ENCODE measurements at regions not wholly inside any gene's neighbourhood (a gene's known extent, or its start where the extent isn't known, plus 50 kb on each side); places are given as distances from the start of the nearest gene placed in this dataset.

- Histone ChIP-seq H3K9me2 (replicated peaks; ENCODE audit: low read depth, low read length) (no peaks in the 10 kb centered on the region), H3F3A (ENCODE audit: low read depth) (no peaks in the 10 kb centered on the region), H3K4me2 (ENCODE audit: low read depth, low read length, poor library complexity, severe bottlenecking) (no peak overlapping the region), H3K79me2 (ENCODE audit: insufficient read depth, low read length) (no peaks in the 10 kb centered on the region), H4K20me1 (ENCODE audit: insufficient read depth, low read length, poor library complexity, severe bottlenecking) (no peaks in the 10 kb centered on the region), H3K4me3 (ENCODE audit: low read length, poor library complexity, severe bottlenecking) (no peak overlapping the region), H2AFZ (ENCODE audit: low read length) (no peak overlapping the region), H3K36me3 (ENCODE audit: insufficient read depth, low read length) (no peaks in the 10 kb centered on the region), H3K9ac (ENCODE audit: low read depth, low read length, poor library complexity, severe bottlenecking) (no peak overlapping the region), H3K4me1 (ENCODE audit: insufficient read depth, low read length, poor library complexity, severe bottlenecking) (no peaks in the 10 kb centered on the region), H3K9me3 (ENCODE audit: insufficient read depth, low read depth, low read length) (peaks cover 8% of the 10 kb centered on the region; the same call in 1 of the 2 replicates), H3K27me3 (ENCODE audit: insufficient read depth, low read length, poor library complexity, severe bottlenecking) (no peaks in the 10 kb centered on the region)
- TF ChIP-seq EZH2phosphoT487 (IDR thresholded peaks at IDR 0.05; ENCODE audit: borderline replicate concordance), result no peak
- TF ChIP-seq, protein P1, sequence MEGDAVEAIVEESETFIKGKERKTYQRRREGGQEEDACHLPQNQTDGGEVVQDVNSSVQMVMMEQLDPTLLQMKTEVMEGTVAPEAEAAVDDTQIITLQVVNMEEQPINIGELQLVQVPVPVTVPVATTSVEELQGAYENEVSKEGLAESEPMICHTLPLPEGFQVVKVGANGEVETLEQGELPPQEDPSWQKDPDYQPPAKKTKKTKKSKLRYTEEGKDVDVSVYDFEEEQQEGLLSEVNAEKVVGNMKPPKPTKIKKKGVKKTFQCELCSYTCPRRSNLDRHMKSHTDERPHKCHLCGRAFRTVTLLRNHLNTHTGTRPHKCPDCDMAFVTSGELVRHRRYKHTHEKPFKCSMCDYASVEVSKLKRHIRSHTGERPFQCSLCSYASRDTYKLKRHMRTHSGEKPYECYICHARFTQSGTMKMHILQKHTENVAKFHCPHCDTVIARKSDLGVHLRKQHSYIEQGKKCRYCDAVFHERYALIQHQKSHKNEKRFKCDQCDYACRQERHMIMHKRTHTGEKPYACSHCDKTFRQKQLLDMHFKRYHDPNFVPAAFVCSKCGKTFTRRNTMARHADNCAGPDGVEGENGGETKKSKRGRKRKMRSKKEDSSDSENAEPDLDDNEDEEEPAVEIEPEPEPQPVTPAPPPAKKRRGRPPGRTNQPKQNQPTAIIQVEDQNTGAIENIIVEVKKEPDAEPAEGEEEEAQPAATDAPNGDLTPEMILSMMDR (conservative IDR thresholded peaks at IDR 0.05; ENCODE audit: low read length), result no peak
Observed at GRCh38 chr7:68411742-68412141, 1186.5 kb upstream of the AUTS2 start.

GRCh38 chr7:68414631-68415425 lies 1183.4 kb upstream of the AUTS2 start:
- H3K36me3 ChIP-seq (ENCODE audit: insufficient read depth, low read length), result no peaks in the 10 kb centered on the region
- no peak overlapping the region for H3K4me3 ChIP-seq (ENCODE audit: low read length, poor library complexity, severe bottlenecking)
- peaks cover 6% of the 10 kb centered on the region; the same call in 1 of the 2 replicates for H3K9me3 ChIP-seq (ENCODE audit: insufficient read depth, low read depth, low read length)
- H3K79me2 ChIP-seq (ENCODE audit: insufficient read depth, low read length), result no peaks in the 10 kb centered on the region
- H3K4me1 ChIP-seq (ENCODE audit: insufficient read depth, low read length, poor library complexity, severe bottlenecking), result no peaks in the 10 kb centered on the region
- no peaks in the 10 kb centered on the region for H3K9me2 ChIP-seq (replicated peaks; ENCODE audit: low read depth, low read length)
- no peaks in the 10 kb centered on the region for H4K20me1 ChIP-seq (ENCODE audit: insufficient read depth, low read length, poor library complexity, severe bottlenecking)
- TF ChIP-seq EZH2phosphoT487 (IDR thresholded peaks at IDR 0.05; ENCODE audit: borderline replicate concordance), result no peak
- TF ChIP-seq, protein P1 (conservative IDR thresholded peaks at IDR 0.05; ENCODE audit: low read length), result no peak
- no peak overlapping the region for H2AFZ ChIP-seq (ENCODE audit: low read length)
- no peaks in the 10 kb centered on the region for H3K27me3 ChIP-seq (ENCODE audit: insufficient read depth, low read length, poor library complexity, severe bottlenecking)
- no peaks in the 10 kb centered on the region for H3F3A ChIP-seq (ENCODE audit: low read depth)
- H3K9ac ChIP-seq (ENCODE audit: low read depth, low read length, poor library complexity, severe bottlenecking), result no peak overlapping the region
- no peak overlapping the region for H3K4me2 ChIP-seq (ENCODE audit: low read depth, low read length, poor library complexity, severe bottlenecking)

- no peak for TF ChIP-seq EZH2phosphoT487 (IDR thresholded peaks at IDR 0.05; ENCODE audit: borderline replicate concordance)
- TF ChIP-seq, protein P1 (conservative IDR thresholded peaks at IDR 0.05; ENCODE audit: low read length), result no peak
Observed at GRCh38 chr7:68417002-68417401, 1181.3 kb upstream of the AUTS2 start.

More at GRCh38 chr7:68417002-68417401, 1181.3 kb upstream of the AUTS2 start:
- Histone ChIP-seq H3K4me1 (ENCODE audit: insufficient read depth, low read length, poor library complexity, severe bottlenecking) (no peaks in the 10 kb centered on the region), H3F3A (ENCODE audit: low read depth) (no peaks in the 10 kb centered on the region), H3K9me2 (replicated peaks; ENCODE audit: low read depth, low read length) (no peaks in the 10 kb centered on the region), H3K4me3 (ENCODE audit: low read length, poor library complexity, severe bottlenecking) (no peak overlapping the region), H3K27me3 (ENCODE audit: insufficient read depth, low read length, poor library complexity, severe bottlenecking) (no peaks in the 10 kb centered on the region), H3K79me2 (ENCODE audit: insufficient read depth, low read length) (no peaks in the 10 kb centered on the region), H2AFZ (ENCODE audit: low read length) (no peak overlapping the region), H3K36me3 (ENCODE audit: insufficient read depth, low read length) (no peaks in the 10 kb centered on the region), H4K20me1 (ENCODE audit: insufficient read depth, low read length, poor library complexity, severe bottlenecking) (no peaks in the 10 kb centered on the region), H3K9ac (ENCODE audit: low read depth, low read length, poor library complexity, severe bottlenecking) (no peak overlapping the region), H3K4me2 (ENCODE audit: low read depth, low read length, poor library complexity, severe bottlenecking) (no peak overlapping the region), H3K9me3 (ENCODE audit: insufficient read depth, low read depth, low read length) (peaks cover 5% of the 10 kb centered on the region; the same call in 1 of the 2 replicates)
